GM12864 (cell line): ENCODE measurements at regions not wholly inside any gene's neighbourhood (a gene's known extent, or its start where the extent isn't known, plus 50 kb on each side); places are given as distances from the start of the nearest gene placed in this dataset.
A peak's percentile ranks its signal among the peaks of the same experiment; 100 is the strongest.

Experiments used
- DNase-seq: peaks from one replicate; pipeline ENCODE4 v3.0.0-alpha.2; 2011; ENCODE audit warnings: low read depth
- H3K4me3 ChIP-seq: 2 replicates; pipeline ENCODE4 v1.5.1; 2011; ENCODE audit warnings: mild to moderate bottlenecking, low read depth, low read length, control low read depth
- CTCF ChIP-seq: IDR thresholded peaks from 2 replicates; pipeline ENCODE4 v1.5.1; 2011; ENCODE audit warnings: low read depth, mild to moderate bottlenecking, moderate library complexity, low read length, control low read depth, inconsistent platforms; ENCODE audit errors: missing control alignments

GRCh38 chr12:3988519-3989217 lies 115.5 kb upstream of the PARP11 start:
- H3K4me3 ChIP-seq: no peak overlapping the region
- DNase-seq: peak; percentile 35
- no peak for TF ChIP-seq CTCF

GRCh38 chr12:3987571-3987970 lies 114.4 kb upstream of the PARP11 start:
- H3K4me3 ChIP-seq: no peak overlapping the region
- no peak for DNase-seq
- no peak for TF ChIP-seq CTCF

GRCh38 chr12:3980504-3981272 lies 107.5 kb upstream of the PARP11 start:
- H3K4me3 ChIP-seq: no peak overlapping the region
- TF ChIP-seq CTCF: no peak
- DNase-seq: no peak

- no peak overlapping the region for H3K4me3 ChIP-seq
- no peak for DNase-seq
- no peak for TF ChIP-seq CTCF
These were observed 104.4 kb upstream of the PARP11 start for GRCh38 chr12:3977621-3978020.

GRCh38 chr12:3976351-3976938 lies 103.2 kb upstream of the PARP11 start:
- TF ChIP-seq CTCF: no peak
- DNase-seq: no peak
- H3K4me3 ChIP-seq: no peak overlapping the region

- DNase-seq: no peak
- H3K4me3 ChIP-seq: no peak overlapping the region
- TF ChIP-seq CTCF: no peak
These were observed 102.5 kb upstream of the PARP11 start for GRCh38 chr12:3975652-3976051.

- TF ChIP-seq CTCF: no peak
- no peak for DNase-seq
- H3K4me3 ChIP-seq: no peak overlapping the region
These were observed 101.7 kb upstream of the PARP11 start for GRCh38 chr12:3974883-3975282.
